ENCODE measurements at regions not wholly inside any gene's neighbourhood (a gene's known extent, or its start where the extent isn't known, plus 50 kb on each side); places are given as distances from the start of the nearest gene placed in this dataset.
"Not testable (repeated sequence)": the region's sequence is repeated elsewhere in the genome, so short reads cannot be mapped to it uniquely, and the experiment has no call there.

DNA sequence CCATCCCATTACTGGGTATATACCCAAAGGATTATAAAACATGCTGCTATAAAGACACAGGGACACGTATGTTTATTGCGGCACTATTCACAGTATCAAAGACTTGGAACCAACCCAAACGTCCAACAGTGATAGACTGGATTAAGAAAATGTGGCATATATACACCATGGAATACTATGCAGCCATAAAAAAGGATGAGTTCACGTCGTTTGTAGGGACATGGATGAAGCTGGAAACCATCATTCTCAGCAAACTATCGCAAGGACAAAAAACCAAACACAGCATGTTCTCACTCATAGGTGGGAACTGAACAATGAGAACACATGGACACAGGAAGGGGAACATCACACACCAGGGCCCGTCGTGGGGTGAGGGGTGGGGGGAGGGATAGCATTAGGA, 106.1 kb downstream of the CHD1L start:
- not testable (repeated sequence) for DNase-seq, H3K4me3 Mint-ChIP-seq, H3K36me3 Mint-ChIP-seq, H3K9me3 Mint-ChIP-seq, H3K4me1 Mint-ChIP-seq, H3K27ac Mint-ChIP-seq
- H3K27me3 Mint-ChIP-seq (ENCODE audit: low read depth in 3 of 3): peaks cover 3 to 12% (median 5%) of the 10 kb centered on the region in 3 donors

DNA sequence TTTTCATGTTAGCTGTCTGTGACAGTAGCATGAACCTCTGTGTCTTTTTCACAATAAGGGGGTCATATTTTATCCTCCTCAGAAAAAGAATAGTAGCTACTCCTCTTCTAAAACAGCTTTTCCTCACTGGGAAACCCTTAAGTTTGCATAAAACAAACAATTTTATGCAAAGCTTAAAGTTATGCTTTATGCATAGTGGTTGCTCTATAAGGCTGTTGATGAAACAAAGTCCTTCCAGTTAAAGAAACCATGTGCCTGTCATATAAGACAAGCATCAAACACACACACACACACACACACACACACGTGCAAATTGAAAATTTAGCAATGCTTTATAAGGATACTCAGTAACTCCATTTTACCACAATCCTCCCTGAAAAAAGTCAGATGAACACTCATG, 107.0 kb downstream of the CHD1L start:
- no peak overlapping the region for H3K27ac Mint-ChIP-seq
- H3K27me3 Mint-ChIP-seq (ENCODE audit: low read depth in 3 of 3): peaks cover 2 to 9% (median 5%) of the 10 kb centered on the region in 3 donors
- H3K4me1 Mint-ChIP-seq: no peaks in the 10 kb centered on the region
- H3K4me3 Mint-ChIP-seq: no peak overlapping the region
- H3K9me3 Mint-ChIP-seq: peaks cover 0 to 5% (median 0%) of the 10 kb centered on the region in 6 donors
- H3K36me3 Mint-ChIP-seq: no peaks in the 10 kb centered on the region
- DNase-seq: no peak

DNA sequence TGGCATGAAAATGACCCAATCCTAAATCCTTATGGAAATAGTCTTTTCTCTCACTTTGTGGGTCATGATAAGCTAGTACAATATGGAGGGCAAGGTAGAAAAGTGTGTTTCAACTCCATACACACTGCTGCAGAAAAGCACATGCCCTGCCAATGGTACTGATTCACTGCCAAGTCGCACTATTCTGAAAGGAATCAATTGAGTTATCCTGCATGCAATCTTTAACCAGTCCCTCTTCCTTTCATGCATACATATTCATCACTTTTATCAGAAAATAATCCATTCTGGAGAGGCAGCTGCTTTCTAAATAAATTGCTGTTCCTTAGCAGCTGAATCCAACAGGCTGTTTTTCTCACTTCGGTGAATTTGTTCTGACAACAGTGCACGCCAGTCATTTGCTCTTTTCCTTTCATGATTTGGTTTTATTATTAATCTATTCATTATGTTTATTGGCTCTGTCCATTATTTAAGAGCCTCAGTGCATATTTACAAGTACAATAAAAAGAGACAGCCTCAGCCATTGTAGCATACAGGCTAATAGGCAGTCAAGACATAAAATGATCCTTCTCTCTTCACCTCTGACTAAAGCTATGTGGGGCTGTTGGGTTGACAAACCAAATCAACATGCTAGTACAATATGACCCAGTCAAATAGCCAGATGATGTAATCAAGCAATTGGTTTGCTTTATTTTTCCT, 108.8 kb downstream of the CHD1L start:
- H3K4me3 Mint-ChIP-seq: no peak overlapping the region
- peaks cover 2% of the 10 kb centered on the region in 3 donors for H3K27me3 Mint-ChIP-seq (ENCODE audit: low read depth in 3 of 3)
- H3K27ac Mint-ChIP-seq: no peak overlapping the region
- H3K9me3 Mint-ChIP-seq: peaks cover 0 to 3% (median 0%) of the 10 kb centered on the region in 6 donors
- H3K36me3 Mint-ChIP-seq: no peaks in the 10 kb centered on the region
- no peaks in the 10 kb centered on the region for H3K4me1 Mint-ChIP-seq
- DNase-seq: no peak

DNA sequence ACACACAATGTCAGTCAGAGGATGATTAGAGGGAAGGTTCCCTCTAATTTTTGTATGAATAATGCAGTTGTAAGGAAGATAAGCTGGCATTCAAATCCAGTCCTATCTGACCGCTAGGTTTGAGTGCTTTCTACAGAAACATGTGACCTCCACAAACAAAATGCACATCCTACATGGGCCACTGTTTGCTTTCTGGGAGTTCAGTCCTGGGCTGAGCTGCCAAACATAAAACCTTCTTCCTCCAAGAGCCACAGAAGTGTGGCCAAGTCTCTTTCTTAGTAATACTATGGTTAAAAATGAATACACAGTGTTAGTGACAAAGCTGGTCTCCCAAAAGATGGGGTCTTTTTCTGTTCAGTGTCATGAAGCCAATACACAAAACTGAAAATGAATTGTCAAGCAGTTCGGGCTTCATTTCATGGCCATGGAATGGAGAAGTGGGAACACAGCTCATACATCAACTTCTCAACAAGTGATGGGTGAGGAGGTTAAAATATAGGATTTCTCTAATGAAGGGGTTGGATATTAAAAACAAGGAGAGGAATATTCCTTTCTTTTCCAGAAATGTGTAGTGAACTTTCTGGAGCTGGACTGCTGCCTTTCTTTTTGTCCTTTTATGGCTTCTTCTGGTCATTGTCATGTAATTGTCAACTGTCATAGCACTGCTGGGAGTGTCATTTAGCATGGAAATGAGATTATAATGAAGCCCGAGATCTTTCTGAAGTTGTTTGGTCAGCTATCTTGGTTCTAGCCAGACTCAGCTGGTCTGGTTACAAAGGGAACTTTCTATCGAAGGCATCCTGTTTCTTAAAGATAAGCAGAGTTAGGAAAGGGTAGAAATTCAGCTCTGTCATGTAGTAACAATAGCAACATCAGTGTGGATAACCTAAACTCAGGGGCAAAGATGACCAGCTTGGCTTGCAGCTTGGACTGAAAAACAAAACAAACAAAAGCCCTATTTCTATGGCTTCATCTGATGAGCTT, 135.1 kb downstream of the CHD1L start:
- Mint-ChIP-seq H3K27ac (no peak overlapping the region), H3K4me1 (no peaks in the 10 kb centered on the region), H3K36me3 (no peaks in the 10 kb centered on the region), H3K9me3 (peaks cover 2 to 11% (median 5%) of the 10 kb centered on the region in 6 donors), H3K27me3 (ENCODE audit: low read depth in 3 of 3) (peaks cover 2 to 13% (median 10%) of the 10 kb centered on the region in 3 donors), H3K4me3 (no peak overlapping the region)
- no peak for DNase-seq

- H3K36me3 Mint-ChIP-seq: no peaks in the 10 kb centered on the region
- H3K4me1 Mint-ChIP-seq: no peaks in the 10 kb centered on the region
- H3K27me3 Mint-ChIP-seq (ENCODE audit: low read depth in 3 of 3): peaks cover 2 to 4% (median 2%) of the 10 kb centered on the region in 3 donors
- no peak overlapping the region for H3K4me3 Mint-ChIP-seq
- no peak for DNase-seq
- H3K9me3 Mint-ChIP-seq: peaks cover 0 to 2% (median 0%) of the 10 kb centered on the region in 6 donors
- no peak overlapping the region for H3K27ac Mint-ChIP-seq
Measured at GRCh38 chr1:147379889-147380288, 137.4 kb downstream of the CHD1L start.

GRCh38 chr1:147384804-147385203, 142.3 kb downstream of the CHD1L start:
- Mint-ChIP-seq H3K4me3 (no peak overlapping the region), H3K27me3 (ENCODE audit: low read depth in 3 of 3) (peaks cover 0 to 6% (median 2%) of the 10 kb centered on the region in 3 donors), H3K4me1 (no peaks in the 10 kb centered on the region), H3K9me3 (no peaks in the 10 kb centered on the region), H3K27ac (no peak overlapping the region), H3K36me3 (no peaks in the 10 kb centered on the region)
- DNase-seq: no peak

DNA sequence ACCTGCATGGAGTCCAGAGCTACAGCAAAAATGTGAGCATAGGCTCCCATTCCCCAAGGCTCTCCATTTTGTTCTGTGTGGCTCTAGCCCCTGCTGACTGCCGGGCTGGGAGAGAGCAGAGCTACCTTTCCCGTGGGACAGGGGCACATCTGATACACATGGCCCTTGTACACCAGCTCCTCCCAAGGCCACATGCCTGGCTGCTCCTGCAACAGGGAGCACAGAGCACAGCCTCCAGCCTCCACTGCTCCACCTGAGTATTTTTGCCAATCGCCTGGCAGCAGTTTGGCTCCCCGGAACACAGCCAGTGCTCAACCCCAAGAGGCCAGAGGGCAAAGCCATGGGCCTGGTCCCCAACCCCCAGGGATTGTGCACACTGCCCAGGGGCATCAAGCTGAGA, 146.5 kb downstream of the CHD1L start:
- H3K27ac Mint-ChIP-seq: no peak overlapping the region
- H3K27me3 Mint-ChIP-seq (ENCODE audit: low read depth in 3 of 3): peaks cover 2 to 5% (median 3%) of the 10 kb centered on the region in 3 donors
- no peaks in the 10 kb centered on the region for H3K9me3 Mint-ChIP-seq
- H3K36me3 Mint-ChIP-seq: no peaks in the 10 kb centered on the region
- no peak for DNase-seq
- H3K4me1 Mint-ChIP-seq: no peaks in the 10 kb centered on the region
- H3K4me3 Mint-ChIP-seq: no peak overlapping the region

DNA sequence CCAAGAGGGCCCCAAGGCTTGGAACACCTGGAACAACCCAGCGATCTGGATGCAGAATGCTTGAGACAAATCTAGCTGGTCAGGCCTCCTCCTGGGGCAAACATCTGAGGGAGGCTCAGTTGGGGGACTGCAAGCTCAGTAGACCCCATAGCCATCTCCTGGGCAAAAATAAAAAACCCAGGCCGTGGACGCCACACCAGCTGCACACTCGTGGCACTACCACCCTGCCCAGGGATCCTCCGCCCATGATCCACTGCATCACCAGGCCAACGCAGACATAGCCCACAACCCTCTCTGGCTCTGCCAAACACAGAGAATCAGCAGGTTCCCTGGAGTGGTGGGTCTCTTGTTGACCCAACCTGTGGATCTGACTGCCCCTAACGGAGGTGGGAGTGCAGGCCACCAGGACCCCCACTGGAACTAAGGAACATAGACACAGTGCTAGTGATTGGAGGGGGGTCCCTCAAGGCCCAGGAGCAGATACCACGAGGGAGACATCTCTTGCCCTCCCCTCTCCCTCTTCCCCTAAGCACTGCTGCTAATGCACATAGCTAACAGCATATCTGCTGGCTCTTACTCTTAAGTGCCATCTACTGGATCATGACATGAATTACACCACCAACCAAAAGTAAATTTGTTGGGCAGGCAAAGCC, 147.2 kb downstream of the CHD1L start:
- Mint-ChIP-seq H3K9me3 (no peaks in the 10 kb centered on the region), H3K36me3 (no peaks in the 10 kb centered on the region), H3K27ac (no peak overlapping the region), H3K4me1 (no peaks in the 10 kb centered on the region), H3K27me3 (ENCODE audit: low read depth in 3 of 3) (peaks cover 2 to 5% (median 3%) of the 10 kb centered on the region in 3 donors), H3K4me3 (no peak overlapping the region)
- DNase-seq: peak in 2 of 3 donors; percentile 18 to 21

GRCh38 chr1:147390185-147390542, 147.7 kb downstream of the CHD1L start:
- Mint-ChIP-seq H3K36me3 (no peaks in the 10 kb centered on the region), H3K27ac (no peak overlapping the region), H3K4me1 (no peaks in the 10 kb centered on the region), H3K9me3 (no peaks in the 10 kb centered on the region), H3K27me3 (ENCODE audit: low read depth in 3 of 3) (peaks cover 2 to 5% (median 3%) of the 10 kb centered on the region in 3 donors), H3K4me3 (no peak overlapping the region)
- no peak for DNase-seq

GRCh38 chr1:147391114-147391513, 148.6 kb downstream of the CHD1L start:
- Mint-ChIP-seq H3K4me3 (no peak overlapping the region), H3K27me3 (ENCODE audit: low read depth in 3 of 3) (peaks cover 2 to 5% (median 4%) of the 10 kb centered on the region in 3 donors), H3K36me3 (no peaks in the 10 kb centered on the region), H3K4me1 (no peaks in the 10 kb centered on the region), H3K9me3 (no peaks in the 10 kb centered on the region), H3K27ac (no peak overlapping the region)
- DNase-seq: no peak

DNA sequence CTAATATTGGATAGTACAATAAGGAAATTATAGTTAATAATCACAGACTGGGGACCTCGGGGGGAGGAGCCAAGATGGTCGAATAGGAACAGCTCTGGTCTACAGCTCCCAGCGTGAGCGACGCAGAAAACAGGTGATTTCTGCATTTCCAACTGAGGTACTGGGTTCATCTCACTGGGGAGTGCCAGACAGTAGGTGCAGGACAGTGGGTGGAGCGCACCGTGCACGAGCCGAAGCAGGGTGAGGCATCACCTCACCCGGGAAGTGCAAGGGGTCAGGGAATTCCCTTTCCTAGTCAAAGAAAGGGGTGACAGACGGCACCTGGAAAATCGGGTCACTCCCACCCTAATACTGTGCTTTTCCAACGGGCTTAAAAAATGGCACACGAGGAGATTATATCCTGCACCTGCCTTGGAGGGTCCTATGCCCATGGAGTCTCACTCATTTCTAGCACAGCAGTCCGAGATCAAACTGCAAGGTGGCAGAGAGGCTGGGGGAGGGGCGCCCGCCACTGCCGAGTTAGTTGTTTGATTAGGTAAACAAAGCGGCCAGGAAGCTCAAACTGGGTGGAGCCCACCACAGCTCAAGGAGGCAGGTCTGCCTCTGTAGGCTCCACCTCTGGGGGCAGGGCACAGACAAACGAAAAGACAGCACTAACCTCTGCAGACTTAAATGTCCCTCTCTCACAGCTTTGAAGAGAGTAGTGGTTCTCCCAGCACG, 138.8 kb upstream of the BCL9 start:
- H3K27me3 Mint-ChIP-seq (ENCODE audit: low read depth in 3 of 3): peaks cover 4 to 21% (median 19%) of the 10 kb centered on the region in 3 donors
- not testable (repeated sequence) for DNase-seq, H3K4me3 Mint-ChIP-seq, H3K4me1 Mint-ChIP-seq, H3K27ac Mint-ChIP-seq, H3K36me3 Mint-ChIP-seq
- peaks cover 0 to 13% (median 4%) of the 10 kb centered on the region in 6 donors for H3K9me3 Mint-ChIP-seq

DNA sequence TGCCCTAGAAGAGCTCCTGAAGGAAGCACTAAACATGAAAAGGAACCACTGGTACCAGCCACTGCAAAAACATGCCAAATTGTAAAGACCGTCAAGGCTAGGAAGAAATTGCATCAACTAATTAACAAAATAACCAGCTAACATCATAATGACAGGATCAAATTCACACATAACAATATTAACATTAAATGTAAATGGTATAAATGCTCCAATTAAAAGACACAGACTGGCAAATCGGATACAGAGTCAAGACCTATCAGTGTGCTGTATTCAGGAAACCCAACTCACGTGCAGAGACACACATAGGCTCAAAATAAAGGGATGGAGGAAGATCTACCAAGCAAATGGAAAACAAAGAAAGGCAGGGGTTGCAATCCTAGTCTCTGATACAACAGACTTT, 137.0 kb upstream of the BCL9 start:
- H3K27ac Mint-ChIP-seq, H3K4me3 Mint-ChIP-seq, H3K4me1 Mint-ChIP-seq, DNase-seq, H3K36me3 Mint-ChIP-seq: not testable (repeated sequence)
- H3K9me3 Mint-ChIP-seq: peaks cover 0 to 13% (median 4%) of the 10 kb centered on the region in 6 donors
- H3K27me3 Mint-ChIP-seq (ENCODE audit: low read depth in 3 of 3): peaks cover 2 to 21% (median 19%) of the 10 kb centered on the region in 3 donors

DNA sequence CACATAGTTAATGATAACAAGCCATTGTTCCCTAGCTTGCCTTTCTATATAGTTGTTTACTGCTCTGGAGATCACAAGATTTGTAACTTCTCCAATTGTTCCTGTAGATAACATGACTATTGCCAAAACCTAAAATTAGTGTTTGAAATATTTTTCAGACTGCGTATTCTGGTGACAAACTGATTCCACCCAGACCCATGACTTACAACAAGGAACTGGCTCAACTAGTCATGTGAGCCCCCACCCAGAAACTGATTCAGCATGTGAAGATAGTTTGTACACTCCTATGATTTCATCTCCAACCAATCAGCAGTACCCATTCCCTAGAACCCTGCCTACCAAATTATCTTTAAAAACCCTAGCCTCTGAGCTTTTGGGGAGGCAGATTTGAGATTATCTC, 131.4 kb upstream of the BCL9 start:
- Mint-ChIP-seq H3K9me3 (peaks cover 0 to 1% (median 0%) of the 10 kb centered on the region in 6 donors), H3K36me3 (no peaks in the 10 kb centered on the region), H3K4me3 (no peak overlapping the region), H3K27me3 (ENCODE audit: low read depth in 3 of 3) (peaks cover 3 to 6% (median 5%) of the 10 kb centered on the region in 3 donors), H3K27ac (no peak overlapping the region), H3K4me1 (no peaks in the 10 kb centered on the region)
- no peak for DNase-seq

All from immature natural killer cell (primary cell).